Fibroblast of upper back skin (primary cell): ENCODE measurements at regions not wholly inside any gene's neighbourhood (a gene's known extent, or its start where the extent isn't known, plus 50 kb on each side); places are given as distances from the start of the nearest gene placed in this dataset.

Source experiments
- DNase-seq: peaks from one replicate; pipeline ENCODE4 v3.0.0-alpha.2; 2013

DNA sequence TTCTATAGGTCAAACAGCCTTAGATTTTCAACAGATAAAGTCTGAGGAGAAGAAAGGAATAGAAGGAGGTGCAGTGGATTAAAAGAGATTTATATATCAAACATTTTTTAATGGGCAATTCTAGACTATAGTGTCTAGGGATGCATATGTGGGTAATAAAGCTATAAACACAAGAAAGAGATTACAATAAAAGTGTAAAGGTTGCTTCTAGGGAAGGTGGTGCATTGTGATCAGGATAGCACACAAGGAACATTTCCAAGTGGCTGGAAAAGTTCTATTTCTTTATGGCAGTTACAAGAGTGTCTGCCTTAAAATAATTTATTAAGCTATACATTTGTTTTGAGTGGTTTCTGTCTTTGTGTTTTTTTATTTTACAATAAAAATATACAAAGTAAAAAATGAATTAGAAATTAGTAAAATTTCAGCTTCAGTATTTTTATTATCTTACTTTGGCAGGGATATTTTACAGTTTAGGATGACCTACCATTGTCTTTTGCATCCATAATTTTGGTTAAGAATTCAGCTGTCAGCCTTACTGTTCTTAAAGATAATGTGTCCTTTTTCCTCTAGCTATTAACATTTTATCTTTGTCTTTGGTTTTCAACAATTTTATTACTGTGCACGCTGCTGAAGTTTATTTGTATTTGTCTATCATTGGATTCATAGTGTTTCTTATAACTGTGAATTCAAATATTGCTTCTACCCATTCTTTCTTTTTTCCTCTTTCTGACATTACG, 221.8 kb downstream of the LACC1 start:
- no peak for DNase-seq

DNA sequence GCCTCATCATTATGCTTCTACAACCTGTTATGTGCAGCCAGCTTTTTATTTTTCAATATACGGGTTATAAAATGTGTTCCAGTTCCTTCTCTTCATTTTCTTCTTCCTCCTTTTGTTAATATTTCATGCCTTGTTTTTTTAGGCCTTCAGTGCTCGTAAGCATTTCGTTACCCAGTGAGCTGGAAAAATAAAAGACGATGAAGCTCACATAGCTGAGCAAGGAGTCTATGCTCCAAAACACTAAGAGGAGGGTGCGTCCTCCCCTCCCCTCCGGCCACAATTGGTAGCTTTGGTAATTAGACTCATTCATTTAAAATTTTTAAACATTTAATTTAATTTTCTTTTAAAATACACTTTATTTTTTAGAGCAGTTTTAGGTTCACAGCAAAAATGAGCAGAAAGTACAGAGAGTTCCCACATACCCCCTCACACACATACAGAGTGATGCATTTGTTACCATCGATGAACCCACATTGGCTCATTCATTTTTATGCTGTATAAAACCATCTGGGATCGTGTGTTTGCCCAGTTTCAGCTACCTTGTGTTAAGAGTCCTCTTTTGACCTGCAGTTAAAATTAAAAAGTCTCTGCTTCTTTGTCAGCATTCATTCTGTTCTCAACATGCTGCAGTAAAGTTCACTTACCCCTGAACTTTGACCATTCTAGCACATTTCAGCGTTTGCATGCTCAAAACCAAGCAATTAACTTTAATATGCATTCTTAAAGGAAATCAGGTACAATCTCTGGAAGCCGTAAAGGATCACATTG, 223.9 kb downstream of the LACC1 start:
- no peak for DNase-seq

DNA sequence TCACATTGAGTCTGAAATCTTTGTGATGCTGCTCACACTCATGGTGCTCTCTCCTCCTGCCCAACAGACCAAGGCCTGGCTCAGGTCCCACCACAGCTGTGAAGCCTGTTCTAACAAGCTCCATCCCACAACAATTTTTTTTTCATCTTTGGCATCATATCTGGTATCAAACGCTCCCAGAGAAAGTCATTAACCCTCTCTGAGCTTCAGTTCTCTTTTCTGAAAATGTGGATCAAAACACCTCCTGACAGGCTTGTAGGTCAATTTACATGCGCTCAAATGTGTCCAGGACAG, 224.4 kb downstream of the LACC1 start:
- no peak for DNase-seq

DNA sequence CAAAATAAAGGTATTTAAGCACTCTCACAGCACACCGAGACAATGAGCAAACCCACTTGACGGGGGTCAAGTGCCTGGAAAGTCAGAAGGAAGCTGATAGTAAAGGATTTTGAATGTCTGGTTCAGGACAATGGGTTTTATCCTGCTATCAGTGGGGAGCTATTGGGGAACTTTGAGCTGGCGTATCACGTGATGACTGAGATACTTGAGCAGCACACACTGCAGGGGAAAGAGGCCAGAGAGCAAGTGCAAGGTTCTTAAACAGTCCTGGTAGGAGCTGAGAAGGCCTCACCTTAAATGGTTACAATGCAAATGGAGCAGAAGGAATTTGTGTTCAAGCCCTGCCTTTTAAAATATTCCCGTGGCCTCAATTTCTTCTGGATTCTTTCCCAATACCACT, 225.3 kb downstream of the LACC1 start:
- no peak for DNase-seq

DNA sequence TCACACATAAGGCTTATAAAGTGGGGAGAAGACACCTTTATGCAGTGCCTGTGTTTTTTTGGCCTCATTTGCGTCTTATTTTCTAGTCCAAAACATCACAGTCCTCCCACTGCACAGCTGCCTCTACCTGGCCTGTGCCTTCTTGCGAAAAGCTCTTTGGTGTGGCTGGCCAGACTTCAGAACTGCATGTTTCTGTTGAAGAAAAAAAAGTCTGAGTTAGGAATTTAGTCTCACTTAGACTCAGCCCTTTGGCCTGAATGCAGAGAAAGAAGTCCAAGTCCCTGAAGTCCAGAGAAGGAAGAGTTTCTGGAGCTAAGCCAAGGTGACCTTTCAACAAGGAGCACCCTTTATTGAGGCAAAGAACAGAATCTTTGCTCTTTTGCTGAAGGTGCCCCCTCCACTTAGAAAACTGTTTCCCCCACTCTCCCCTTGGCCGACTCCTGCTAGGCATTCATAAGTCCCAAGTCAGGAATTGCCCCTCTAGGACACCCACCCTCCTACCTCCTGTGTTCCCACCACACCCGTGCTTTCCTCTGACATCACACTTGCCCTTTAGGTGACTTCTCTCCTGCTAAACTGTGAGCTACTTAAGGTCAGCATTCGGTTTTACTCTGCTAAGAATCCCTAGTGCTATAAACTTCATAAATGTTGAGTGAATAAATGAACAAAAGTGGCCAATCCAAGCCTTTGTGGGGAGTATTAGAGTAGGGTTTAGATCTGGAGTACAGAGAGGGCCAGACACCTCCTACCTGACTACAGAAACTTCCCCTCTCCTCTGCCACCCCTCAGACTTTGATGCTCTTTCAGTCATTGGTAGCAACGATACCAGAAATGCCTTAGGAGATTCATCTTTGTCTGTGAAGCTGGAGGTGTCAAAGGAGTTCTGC, 226.8 kb downstream of the LACC1 start:
- DNase-seq: no peak

GRCh38 chr13:44107357-44108121, 227.8 kb downstream of the LACC1 start:
- no peak for DNase-seq

- DNase-seq: no peak
Measured at GRCh38 chr13:44108331-44108858, 228.7 kb downstream of the LACC1 start.

GRCh38 chr13:44110091-44110621, 230.5 kb downstream of the LACC1 start:
- no peak for DNase-seq

DNA sequence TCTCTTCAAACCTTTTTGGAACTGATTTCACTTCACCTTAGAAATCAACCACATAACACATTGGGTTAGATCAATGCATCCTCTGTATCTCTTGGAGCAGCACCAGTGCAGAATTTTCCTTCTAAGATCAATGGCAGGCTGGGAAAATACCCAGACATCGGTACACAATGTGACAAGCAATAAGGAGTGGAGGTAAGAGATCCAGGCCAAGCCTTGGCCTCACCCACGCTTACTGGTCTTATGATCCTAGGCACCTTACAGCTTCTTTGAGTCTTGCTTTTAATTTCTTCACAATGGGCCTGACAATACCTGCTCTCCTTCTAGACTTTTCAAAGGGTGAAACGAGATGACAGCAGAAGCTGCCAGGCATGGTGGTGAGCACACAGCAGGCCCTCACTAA, 232.0 kb downstream of the LACC1 start:
- DNase-seq: no peak

- DNase-seq: no peak
Measured at GRCh38 chr13:44112700-44113329, 233.1 kb downstream of the LACC1 start.

DNA sequence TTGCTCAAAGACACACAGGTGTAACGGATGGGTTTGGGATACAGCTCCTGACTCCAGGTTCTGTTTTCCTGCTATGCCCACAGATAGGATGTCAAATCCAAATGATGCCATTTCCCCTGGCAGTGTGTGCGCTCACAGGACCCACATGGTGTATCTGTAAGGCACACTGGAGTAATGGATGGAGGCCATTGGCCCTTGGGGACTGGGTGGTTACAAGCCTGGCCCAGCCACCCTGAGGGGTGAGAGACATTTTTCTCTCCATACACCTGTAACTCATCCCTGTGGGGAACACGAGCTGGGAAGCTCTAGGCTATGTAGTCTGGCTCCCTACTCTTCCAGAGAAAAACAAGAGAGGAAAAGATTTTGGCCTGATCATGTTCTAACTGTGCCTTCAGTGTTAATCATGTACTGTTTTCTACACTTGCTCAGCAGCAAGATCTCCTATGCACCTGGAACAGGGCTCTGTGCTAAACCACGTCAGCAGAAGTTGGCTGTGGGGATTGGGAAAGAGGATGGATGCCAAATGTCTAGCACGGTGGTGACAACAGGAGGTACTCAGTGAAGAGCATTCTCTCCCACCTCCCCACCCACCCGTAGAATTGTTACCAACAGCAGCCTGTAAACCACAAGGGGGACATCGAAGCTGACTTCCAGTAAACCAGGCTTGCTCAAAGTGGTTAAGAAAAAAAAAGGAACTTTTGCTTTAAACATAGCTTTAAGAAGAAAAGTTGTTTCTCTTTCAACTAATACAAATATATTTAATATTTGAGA, 237.0 kb downstream of the LACC1 start:
- peak; percentile 7 for DNase-seq

- peak; percentile 24 for DNase-seq
Measured at GRCh38 chr13:44117351-44117750, 237.6 kb downstream of the LACC1 start.

GRCh38 chr13:44117816-44118215, 238.1 kb downstream of the LACC1 start:
- no peak for DNase-seq

- DNase-seq: no peak
Measured at GRCh38 chr13:44118881-44119280, 239.2 kb downstream of the LACC1 start.

- DNase-seq: no peak
Measured at GRCh38 chr13:44120043-44120442, 240.3 kb downstream of the LACC1 start.

DNA sequence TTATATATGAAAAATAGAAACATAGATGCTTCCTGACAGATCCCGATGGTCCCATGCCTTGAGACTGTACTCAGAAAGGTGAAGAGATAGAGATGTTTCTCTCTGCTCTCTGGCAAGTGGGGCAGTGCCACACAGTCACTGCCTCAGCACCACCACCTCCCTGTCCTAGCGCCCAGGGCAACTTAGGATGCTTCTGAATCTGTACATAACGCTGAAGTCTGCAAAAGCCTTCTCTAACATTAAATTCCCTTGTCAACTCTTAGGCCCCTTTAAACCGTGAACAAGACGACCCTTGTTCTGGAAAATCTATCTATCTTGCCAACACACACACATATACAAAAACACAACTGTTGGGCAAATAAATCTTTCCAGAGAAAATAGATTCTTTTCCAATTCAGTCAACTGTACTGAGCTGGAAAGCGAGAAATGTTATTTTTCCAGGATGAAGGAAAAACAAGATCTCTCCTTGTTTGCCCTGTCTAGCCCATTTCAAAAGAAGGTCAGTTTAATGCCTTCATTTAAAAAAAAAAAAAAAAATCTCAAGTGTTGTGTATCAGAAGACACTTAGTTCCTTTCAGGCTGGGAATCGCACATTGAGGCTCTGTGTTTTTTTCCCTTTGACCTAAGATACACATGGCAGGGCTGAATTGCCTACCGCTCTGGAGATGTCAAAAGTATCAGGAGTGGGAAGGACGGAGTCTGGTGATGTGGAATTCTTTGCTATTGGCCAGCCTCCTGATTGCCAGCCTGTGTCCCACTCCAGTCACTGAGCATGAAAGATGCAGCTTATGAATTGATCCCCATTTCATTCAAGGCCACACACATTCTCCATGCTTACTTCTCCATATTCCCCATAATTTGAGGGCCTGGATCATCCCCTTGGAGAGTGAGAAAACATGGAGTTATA, 241.4 kb downstream of the LACC1 start:
- DNase-seq: no peak

- DNase-seq: no peak
Measured at GRCh38 chr13:44124352-44124751, 244.6 kb downstream of the LACC1 start.

DNA sequence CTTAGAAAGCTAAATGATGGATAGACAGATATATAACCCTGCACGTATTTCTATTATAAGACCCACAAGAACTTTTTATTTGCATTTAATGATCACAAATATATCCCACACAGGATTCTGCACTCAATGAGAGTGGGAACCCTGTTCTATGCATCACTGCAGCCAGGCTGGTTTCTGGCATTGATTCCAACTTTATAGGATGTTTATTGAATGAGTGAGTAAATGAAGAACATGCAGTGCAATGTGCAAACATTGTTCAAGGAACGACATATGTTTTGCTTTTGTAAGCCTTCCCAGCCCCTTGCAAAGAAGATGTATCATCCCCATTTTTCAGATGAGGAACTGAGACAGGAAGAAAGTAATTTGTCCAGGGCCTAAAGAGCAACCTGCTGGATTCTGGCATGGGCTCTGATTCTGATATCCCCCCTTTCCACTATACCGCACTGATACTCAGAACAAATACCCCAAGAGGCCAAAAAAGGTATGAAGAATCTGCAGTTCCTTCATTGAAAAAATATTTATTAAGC, 246.3 kb downstream of the LACC1 start:
- DNase-seq: peak; percentile 17

GRCh38 chr13:44128552-44129001, 245.0 kb upstream of the SERP2 start:
- peak; percentile 33 for DNase-seq

- DNase-seq: no peak
Measured at GRCh38 chr13:44129418-44129817, 244.2 kb upstream of the SERP2 start.
